Naive thymus-derived CD8-positive, alpha-beta T cell (primary cell): ENCODE measurements at regions not wholly inside any gene's neighbourhood (a gene's known extent, or its start where the extent isn't known, plus 50 kb on each side); places are given as distances from the start of the nearest gene placed in this dataset.

Source experiments
- ATAC-seq, 2 donors: fragments of 150-1000 bp; cut with Tn5 transposase in 1 of 2; sonication (Bioruptor Pico), chemical (Tn5 transposase) in 1 of 2; 1 replicate in 1 of 2; 2 replicates in 1 of 2; pipeline ENCODE4 v1.10.0; 2021; ENCODE audit warnings: mild to moderate bottlenecking in 2 of 2, moderate library complexity in 2 of 2
- POLR2A ChIA-PET: fragments of 350-600 bp; sonication (Branson Sonifier 250); formaldehyde crosslinking; loops from one replicate; lab custom pipeline; 2021; ENCODE audit warnings: antibody characterized with exemption; lab: Charles Lee
- DNase-seq, 10 donors: peaks; one replicate each; pipeline versions ENCODE4 v3.0.0 to v3.0.0-alpha.2; 2020 to 2022
- H3K27ac Mint-ChIP-seq, 10 donors: one replicate each; pipeline ENCODE4 v1.8.0; 2020 to 2022; ENCODE audit warnings: mild to moderate bottlenecking in 10 of 10, mixed read lengths in 10 of 10, moderate library complexity in 4 of 10, inconsistent platforms in 1 of 10
- H3K27me3 Mint-ChIP-seq, 5 donors: one replicate each; pipeline ENCODE4 v1.8.0; 2021 to 2022; ENCODE audit warnings: mixed read lengths in 5 of 5
- H3K36me3 Mint-ChIP-seq, 3 donors: one replicate each; pipeline ENCODE4 v1.8.0; 2020 to 2022; ENCODE audit warnings: mixed read lengths in 3 of 3, mild to moderate bottlenecking in 2 of 3, inconsistent platforms in 1 of 3
- H3K4me1 Mint-ChIP-seq, 4 donors: one replicate each; pipeline ENCODE4 v1.8.0; 2021 to 2022; ENCODE audit warnings: mixed read lengths in 4 of 4
- H3K4me3 Mint-ChIP-seq, 10 donors: one replicate each; pipeline ENCODE4 v1.8.0; 2020 to 2022; ENCODE audit warnings: mild to moderate bottlenecking in 10 of 10, mixed read lengths in 10 of 10, moderate library complexity in 6 of 10, inconsistent platforms in 1 of 10
- H3K9me3 Mint-ChIP-seq, 9 donors: one replicate each; pipeline ENCODE4 v1.8.0; 2020 to 2022; ENCODE audit warnings: mixed read lengths in 9 of 9, mild to moderate bottlenecking in 3 of 9, inconsistent platforms in 1 of 9, moderate library complexity in 1 of 9

DNA sequence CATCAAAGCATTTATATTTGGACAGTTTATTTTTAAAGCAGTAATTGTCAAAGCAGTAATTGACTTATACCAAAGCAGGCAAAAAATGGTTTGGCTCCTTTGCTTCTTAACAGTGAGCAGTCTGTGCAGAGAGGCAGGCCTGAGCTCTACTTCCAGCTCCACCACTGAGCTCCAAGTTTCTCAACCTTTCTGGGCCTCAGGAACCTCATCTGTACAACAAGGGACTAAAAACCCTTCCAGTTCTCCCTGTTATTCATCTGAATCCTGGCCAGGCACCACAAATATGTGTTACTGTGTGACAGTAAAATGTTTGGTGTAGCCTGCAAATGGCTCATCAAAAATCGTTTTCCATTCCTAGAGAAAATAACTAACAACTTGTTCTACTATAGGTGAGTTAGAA lies 88.7 kb upstream of the TTC29 start:
- DNase-seq, result no peak
- POLR2A ChIA-PET, result no interaction called here
- Mint-ChIP-seq H3K27ac (no peak overlapping the region), H3K27me3 (peaks cover 6 to 25% (median 21%) of the 10 kb centered on the region in 5 donors), H3K36me3 (no peaks in the 10 kb centered on the region), H3K4me1 (no peaks in the 10 kb centered on the region), H3K4me3 (no peak overlapping the region), H3K9me3 (peaks cover 0 to 1% (median 0%) of the 10 kb centered on the region in 9 donors)
- ATAC-seq, result no peak

DNA sequence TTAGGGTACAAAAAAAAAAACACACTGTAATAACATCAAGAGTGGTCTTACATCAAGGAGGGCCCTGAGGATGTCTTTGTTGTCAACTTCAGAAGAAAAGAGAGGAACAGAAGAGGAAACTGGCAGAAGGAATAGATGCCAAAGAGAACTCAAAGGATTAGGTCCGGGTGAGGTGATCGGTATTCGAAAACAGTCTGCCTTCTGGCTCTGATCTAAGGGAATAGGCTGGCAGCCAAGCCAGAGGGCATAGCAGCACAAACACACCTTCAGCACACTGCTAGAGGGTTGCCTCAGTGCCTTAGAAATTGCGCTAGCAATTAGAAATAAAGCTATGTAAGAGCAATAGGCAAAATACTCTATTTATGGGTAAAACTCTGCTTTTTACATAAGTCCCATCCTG lies 91.4 kb upstream of the TTC29 start:
- peaks cover 13 to 41% (median 30%) of the 10 kb centered on the region in 5 donors for H3K27me3 Mint-ChIP-seq
- no peaks in the 10 kb centered on the region for H3K36me3 Mint-ChIP-seq
- no peak overlapping the region for H3K4me3 Mint-ChIP-seq
- H3K4me1 Mint-ChIP-seq, result no peaks in the 10 kb centered on the region
- no peak for ATAC-seq
- POLR2A ChIA-PET, result no interaction called here
- no peak for DNase-seq
- peaks cover 0 to 1% (median 0%) of the 10 kb centered on the region in 9 donors for H3K9me3 Mint-ChIP-seq
- H3K27ac Mint-ChIP-seq, result no peak overlapping the region

DNA sequence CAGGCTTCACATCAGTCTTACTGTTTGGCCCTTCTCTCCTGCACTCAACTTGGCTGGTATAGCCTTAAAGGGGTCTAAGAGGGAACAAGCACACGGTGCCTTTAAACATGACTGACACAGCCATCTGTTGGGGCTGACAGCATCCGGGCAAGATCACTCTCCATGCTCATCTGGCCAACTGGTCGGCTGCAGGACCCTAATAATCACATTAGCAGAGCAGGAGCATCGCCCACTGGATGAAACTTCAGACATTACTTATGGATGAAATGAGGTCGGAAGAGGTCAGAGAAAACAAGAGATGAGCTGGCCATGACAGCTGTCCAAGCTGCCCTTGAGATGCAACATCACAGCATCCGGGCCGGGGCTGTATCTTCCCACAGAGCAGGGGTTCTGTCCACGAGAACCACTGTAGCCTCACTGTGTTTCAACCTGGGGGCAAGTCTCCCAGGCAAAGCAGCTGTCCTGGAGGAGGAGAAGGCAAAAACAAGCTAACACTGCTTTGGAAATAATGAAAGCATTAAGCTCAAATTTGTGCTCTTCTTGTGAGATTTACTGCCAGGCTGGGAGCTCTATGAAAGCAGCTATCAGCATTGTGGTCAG lies 94.4 kb upstream of the TTC29 start:
- Mint-ChIP-seq H3K4me3 (no peak overlapping the region), H3K9me3 (peaks cover 0 to 1% (median 0%) of the 10 kb centered on the region in 9 donors), H3K27me3 (peaks cover 19 to 41% (median 31%) of the 10 kb centered on the region in 5 donors), H3K27ac (peak overlapping the region in 1 of 10 donors; percentile 79), H3K36me3 (no peaks in the 10 kb centered on the region), H3K4me1 (no peaks in the 10 kb centered on the region)
- DNase-seq (no peak), ATAC-seq (no peak)
- POLR2A ChIA-PET, result no interaction called here

DNA sequence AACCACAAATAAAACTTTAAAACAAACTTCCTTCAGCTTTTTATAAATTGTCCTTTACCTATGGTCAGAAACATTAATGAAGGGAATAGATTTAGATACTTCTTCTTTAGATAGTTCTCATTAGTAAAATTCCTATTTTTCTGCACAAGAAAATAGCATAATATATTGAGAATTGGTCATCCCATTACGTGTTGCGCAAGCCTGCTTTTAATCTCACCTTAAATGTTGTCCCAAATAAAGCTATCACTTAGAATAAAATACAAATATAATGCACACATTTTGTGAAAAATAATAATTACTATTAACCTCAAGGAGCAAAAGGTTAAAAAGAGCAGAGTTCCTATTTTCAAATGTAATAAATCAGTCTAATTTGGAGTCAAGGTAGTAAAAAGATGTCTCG lies 95.2 kb upstream of the TTC29 start:
- H3K9me3 Mint-ChIP-seq, result peaks cover 0 to 1% (median 0%) of the 10 kb centered on the region in 9 donors
- H3K27me3 Mint-ChIP-seq, result peaks cover 18 to 39% (median 29%) of the 10 kb centered on the region in 5 donors
- H3K4me3 Mint-ChIP-seq, result no peak overlapping the region
- ATAC-seq (no peak), DNase-seq (no peak)
- POLR2A ChIA-PET, result no interaction called here
- H3K27ac Mint-ChIP-seq, result no peak overlapping the region
- no peaks in the 10 kb centered on the region for H3K4me1 Mint-ChIP-seq
- H3K36me3 Mint-ChIP-seq, result no peaks in the 10 kb centered on the region

DNA sequence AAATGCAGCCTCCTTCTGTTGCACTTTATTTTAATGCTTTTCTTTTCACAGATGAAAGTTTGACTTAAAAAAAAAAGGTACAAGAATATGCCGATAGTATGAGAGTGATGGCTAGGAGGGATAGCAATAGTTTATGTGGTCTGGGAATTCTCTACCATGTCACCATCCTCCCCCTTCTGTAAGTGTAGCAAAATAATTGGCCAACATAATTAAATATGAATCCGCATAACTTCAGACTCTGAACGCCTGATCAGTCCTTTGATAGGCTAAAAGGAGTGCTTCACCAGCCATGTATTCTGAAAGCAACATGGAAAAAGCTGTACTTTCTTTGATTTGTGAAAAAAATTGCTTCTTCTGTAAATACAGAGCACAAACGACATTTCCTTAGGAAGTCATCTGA lies 95.7 kb upstream of the TTC29 start:
- peaks cover 0 to 1% (median 0%) of the 10 kb centered on the region in 9 donors for H3K9me3 Mint-ChIP-seq

DNA sequence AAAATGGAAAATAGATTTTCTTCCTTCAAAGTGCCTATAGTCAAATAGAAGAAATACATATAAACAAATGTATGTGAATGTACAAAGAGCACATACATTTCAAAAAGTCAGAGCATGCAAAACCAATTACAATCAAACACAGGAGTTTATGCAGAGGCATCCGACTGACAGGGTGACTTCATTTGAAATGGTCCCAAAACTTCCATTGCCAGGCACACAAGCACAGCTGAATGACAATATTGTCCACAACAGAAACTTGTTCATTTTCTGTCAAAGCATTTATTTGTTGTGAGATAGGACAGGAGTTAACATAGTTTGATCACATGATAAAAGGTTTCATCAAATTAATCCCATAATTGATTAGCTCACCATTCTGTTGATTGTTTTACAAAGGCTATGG lies 96.4 kb upstream of the TTC29 start:
- Mint-ChIP-seq H3K27ac (no peak overlapping the region), H3K27me3 (peaks cover 21 to 39% (median 32%) of the 10 kb centered on the region in 5 donors), H3K4me3 (no peak overlapping the region), H3K9me3 (peaks cover 0 to 1% (median 0%) of the 10 kb centered on the region in 9 donors), H3K36me3 (peaks cover 0 to 2% (median 0%) of the 10 kb centered on the region in 3 donors), H3K4me1 (no peaks in the 10 kb centered on the region)
- no peak for DNase-seq
- POLR2A ChIA-PET, result no interaction called here
- no peak for ATAC-seq

More for the DNA sequence above, 95.7 kb upstream of the TTC29 start:
- H3K27ac Mint-ChIP-seq, result no peak overlapping the region
- peaks cover 21 to 39% (median 31%) of the 10 kb centered on the region in 5 donors for H3K27me3 Mint-ChIP-seq
- ATAC-seq (no peak), DNase-seq (no peak)
- H3K4me1 Mint-ChIP-seq, result no peaks in the 10 kb centered on the region
- POLR2A ChIA-PET, result no interaction called here
- no peak overlapping the region for H3K4me3 Mint-ChIP-seq
- H3K36me3 Mint-ChIP-seq, result no peaks in the 10 kb centered on the region

DNA sequence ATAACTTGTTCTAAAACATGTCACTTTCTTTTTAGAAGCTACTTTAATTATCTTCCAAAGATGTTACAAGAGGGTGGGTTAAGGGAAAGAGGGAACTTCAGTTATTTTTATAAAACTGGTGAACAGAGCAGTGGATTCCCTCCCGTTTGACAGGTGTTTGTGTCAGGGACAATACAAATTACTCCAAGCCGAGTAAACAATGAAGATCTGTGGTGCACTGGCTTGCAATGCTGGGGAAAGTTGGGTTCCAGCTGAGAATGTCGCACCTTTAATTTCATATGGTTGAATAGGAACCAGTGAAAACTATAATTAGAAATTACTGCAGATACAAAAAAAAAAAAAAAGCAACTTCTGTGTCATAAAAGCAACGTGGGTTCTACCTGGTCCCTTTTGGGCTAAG lies 98.6 kb upstream of the TTC29 start:
- Mint-ChIP-seq H3K27ac (peak overlapping the region in 1 of 10 donors; percentile 75), H3K4me3 (no peak overlapping the region), H3K36me3 (peaks cover 0 to 12% (median 4%) of the 10 kb centered on the region in 3 donors), H3K27me3 (peaks cover 20 to 47% (median 43%) of the 10 kb centered on the region in 5 donors), H3K4me1 (no peaks in the 10 kb centered on the region), H3K9me3 (peaks cover 0 to 4% (median 0%) of the 10 kb centered on the region in 9 donors)
- POLR2A ChIA-PET, result no interaction called here
- ATAC-seq (no peak), DNase-seq (no peak)

DNA sequence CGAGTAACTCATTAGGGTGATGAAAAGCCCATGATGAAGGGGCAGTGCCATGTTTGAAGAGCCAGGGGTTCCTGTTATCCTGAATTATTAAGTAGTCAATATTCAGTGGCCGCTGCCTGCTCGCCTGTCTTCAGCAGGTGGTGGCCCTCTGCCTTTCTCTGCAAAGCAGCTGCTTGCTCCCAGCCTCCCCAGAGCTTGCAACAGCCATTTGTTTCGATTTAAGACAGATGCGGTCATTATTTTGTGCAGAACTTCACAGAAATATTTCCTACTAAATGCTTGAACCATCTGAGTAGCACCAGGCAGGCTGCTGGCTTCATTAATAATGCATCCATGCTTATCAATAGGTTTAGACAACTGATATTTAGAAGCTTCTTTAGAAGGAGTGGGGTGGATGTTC lies 104.3 kb upstream of the TTC29 start:
- H3K4me1 Mint-ChIP-seq, result no peaks in the 10 kb centered on the region
- no peak overlapping the region for H3K4me3 Mint-ChIP-seq
- H3K27ac Mint-ChIP-seq, result no peak overlapping the region
- H3K36me3 Mint-ChIP-seq, result peaks cover 0 to 16% (median 8%) of the 10 kb centered on the region in 3 donors
- ATAC-seq (no peak), DNase-seq (no peak)
- POLR2A ChIA-PET, result no interaction called here
- H3K27me3 Mint-ChIP-seq, result peaks cover 27 to 48% (median 37%) of the 10 kb centered on the region in 5 donors
- peaks cover 0 to 7% (median 0%) of the 10 kb centered on the region in 9 donors for H3K9me3 Mint-ChIP-seq

DNA sequence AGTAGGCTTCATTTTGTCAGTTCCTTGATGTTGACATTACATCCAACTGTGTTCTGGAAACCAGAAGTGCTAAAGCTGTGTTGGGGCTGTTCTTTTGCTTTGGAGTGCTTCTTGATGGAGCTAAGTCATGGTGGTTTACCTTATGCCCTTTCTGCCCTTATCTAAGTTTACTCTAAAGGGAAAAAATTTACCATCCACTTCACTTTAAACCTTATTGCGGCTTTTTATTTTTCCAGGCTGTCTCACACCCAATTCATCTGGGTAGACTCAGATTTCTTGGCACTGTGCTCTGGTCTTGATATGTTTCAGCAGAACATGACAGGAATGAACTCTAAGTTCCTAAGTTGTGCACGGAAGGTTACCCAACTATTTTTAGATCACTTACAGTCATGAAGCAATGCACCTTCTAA lies 104.7 kb upstream of the TTC29 start:
- DNase-seq, result no peak
- Mint-ChIP-seq H3K36me3 (peaks cover 0 to 16% (median 8%) of the 10 kb centered on the region in 3 donors), H3K4me1 (no peaks in the 10 kb centered on the region), H3K4me3 (no peak overlapping the region), H3K27me3 (peaks cover 27 to 48% (median 35%) of the 10 kb centered on the region in 5 donors), H3K27ac (no peak overlapping the region), H3K9me3 (peaks cover 0 to 7% (median 0%) of the 10 kb centered on the region in 9 donors)
- POLR2A ChIA-PET, result no interaction called here
- ATAC-seq, result no peak

DNA sequence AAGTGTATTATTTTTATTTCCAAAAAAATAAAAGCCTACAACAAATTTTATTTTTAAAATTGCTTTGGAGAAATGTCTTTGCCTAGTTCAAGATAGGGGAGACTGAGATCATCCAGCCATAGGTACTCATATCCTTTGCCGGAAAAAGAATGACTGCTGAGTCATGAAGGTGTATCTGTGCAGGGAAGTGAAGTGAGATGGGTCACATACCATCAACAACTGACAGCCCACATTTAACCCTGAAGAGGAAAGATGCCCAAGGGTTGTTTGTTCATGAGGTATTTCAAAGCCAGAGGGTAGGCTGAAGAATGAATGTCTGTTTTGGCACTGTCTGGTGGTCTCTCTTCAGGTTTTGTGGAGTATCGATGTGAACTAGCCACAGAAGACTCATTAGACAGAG lies 106.7 kb upstream of the TTC29 start:
- H3K4me1 Mint-ChIP-seq, result peaks cover 0 to 5% (median 3%) of the 10 kb centered on the region in 4 donors
- peaks cover 0 to 7% (median 0%) of the 10 kb centered on the region in 9 donors for H3K9me3 Mint-ChIP-seq
- H3K27ac Mint-ChIP-seq, result no peak overlapping the region
- peaks cover 15 to 32% (median 23%) of the 10 kb centered on the region in 5 donors for H3K27me3 Mint-ChIP-seq
- POLR2A ChIA-PET, result no interaction called here
- DNase-seq (no peak), ATAC-seq (no peak)
- H3K4me3 Mint-ChIP-seq, result no peak overlapping the region
- H3K36me3 Mint-ChIP-seq, result peaks cover 0 to 13% (median 8%) of the 10 kb centered on the region in 3 donors

DNA sequence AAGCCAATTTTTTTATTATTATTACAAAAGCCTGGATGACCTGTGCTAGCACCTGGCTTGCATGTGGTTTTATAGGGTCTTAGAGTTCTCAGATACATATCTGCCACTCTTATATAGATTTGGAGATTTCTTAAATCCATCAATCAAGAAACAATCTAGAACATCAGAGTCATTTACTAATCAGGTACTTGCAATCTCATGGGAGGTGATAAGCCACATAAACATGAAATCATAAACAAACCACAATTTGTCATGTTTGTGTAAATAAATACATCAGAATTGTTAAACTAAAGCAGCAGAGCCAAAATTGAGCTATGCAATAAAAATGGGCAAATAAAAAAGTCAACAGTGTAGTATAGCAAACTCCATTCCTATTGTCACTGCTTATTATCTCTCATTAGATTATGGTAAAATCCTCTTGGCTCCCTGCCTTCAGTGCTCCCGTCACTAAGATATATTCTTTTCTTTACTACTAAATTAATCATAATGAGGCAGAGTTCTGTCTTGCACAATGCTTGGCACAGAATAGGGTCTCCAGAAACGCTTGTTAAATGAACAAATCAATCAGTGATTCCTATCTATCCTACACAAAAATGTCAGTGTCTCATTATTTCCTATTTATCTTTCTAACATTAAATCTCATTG lies 108.7 kb upstream of the TTC29 start:
- no peak for DNase-seq
- peaks cover 0 to 12% (median 9%) of the 10 kb centered on the region in 4 donors for H3K4me1 Mint-ChIP-seq
- peaks cover 11 to 19% (median 15%) of the 10 kb centered on the region in 5 donors for H3K27me3 Mint-ChIP-seq
- H3K36me3 Mint-ChIP-seq, result peaks cover 0 to 4% (median 4%) of the 10 kb centered on the region in 3 donors
- POLR2A ChIA-PET, result no interaction called here
- ATAC-seq, result no peak
- H3K9me3 Mint-ChIP-seq, result peaks cover 0 to 4% (median 0%) of the 10 kb centered on the region in 9 donors
- H3K27ac Mint-ChIP-seq, result peak overlapping the region in 1 of 10 donors; percentile 1
- H3K4me3 Mint-ChIP-seq, result no peak overlapping the region

DNA sequence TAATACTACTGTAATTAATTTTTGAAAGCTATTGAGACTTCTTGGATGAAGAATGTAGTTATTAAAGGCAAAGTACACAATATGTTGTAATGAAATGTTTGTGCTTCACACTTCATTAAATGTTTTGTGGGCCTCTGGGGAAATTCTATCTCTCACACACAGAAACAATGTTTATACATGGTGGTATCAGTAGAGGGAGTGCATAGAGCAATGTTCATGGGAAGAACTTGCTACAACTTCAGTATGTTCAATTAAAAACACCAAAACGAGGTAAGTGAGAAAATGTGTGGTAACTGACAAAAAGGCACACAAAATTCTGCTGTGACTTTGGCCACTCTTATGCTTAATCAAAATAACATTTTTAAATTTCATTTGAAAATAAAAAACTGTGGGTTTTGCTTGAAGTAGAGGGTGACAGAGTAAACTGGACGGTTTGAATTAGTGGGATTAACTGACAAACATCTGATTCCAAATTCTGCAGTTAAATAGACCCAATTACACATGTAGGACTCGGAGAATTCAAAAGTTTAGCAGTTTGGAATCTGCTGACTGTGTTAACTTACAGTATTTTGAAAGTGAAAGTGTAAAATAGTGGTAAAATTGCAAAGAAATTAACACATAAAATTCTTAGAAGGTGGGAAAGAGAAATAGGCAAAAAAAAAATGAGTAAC lies 111.4 kb upstream of the TTC29 start:
- ATAC-seq, result peak in 1 of 2 donors; percentile 38
- POLR2A ChIA-PET, result no interaction called here
- Mint-ChIP-seq H3K27me3 (peaks cover 2 to 11% (median 7%) of the 10 kb centered on the region in 5 donors), H3K4me1 (peaks cover 0 to 17% (median 9%) of the 10 kb centered on the region in 4 donors), H3K4me3 (peak overlapping the region; percentile 75 to 91 (median 88)), H3K27ac (peak overlapping the region; percentile 63 to 96 (median 92)), H3K9me3 (no peaks in the 10 kb centered on the region), H3K36me3 (no peaks in the 10 kb centered on the region)
- peak in 2 of 10 donors; percentile 2 for DNase-seq
